ENCODE measurements at regions not wholly inside any gene's neighbourhood (a gene's known extent, or its start where the extent isn't known, plus 50 kb on each side); places are given as distances from the start of the nearest gene placed in this dataset.
A peak's percentile ranks its signal among the peaks of the same experiment; 100 is the strongest.

DNA sequence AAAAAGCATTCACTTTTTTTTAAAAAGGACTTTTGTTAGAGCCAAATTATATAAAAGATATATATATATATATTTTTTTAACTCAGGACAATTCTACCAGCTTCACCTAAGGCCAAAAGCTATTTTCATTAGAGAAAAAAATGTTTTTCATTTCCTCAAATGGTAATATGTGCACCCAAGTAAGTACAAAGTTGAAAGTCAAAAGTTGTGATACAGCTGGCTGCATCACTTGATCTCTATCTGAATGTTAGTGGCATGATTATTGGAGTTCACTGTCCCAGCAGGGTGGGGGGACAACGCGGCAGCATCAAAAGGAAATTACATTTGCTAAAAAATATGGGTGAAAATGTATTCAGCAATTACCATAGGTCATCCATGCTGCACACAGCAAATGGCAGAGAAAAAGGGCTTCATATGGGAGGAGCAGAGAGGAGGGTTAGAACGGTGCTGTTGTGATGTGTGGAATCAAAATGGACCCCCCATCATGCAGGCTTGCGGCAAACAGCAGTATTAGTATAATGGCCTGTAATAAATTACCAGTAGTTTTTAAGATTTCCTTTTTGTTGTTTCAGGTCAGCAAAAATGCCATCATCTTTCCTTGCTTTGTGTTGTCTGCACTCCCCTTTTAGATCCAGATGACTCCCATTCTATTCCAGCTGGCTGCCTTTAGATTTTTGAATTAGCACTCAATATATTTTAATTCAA lies 253.7 kb downstream of the MAT2B start:
- H3K27me3 ChIP-seq, result no peaks in the 10 kb centered on the region
- no peaks in the 10 kb centered on the region for H3K4me1 ChIP-seq
- H3K27ac ChIP-seq, result no peak overlapping the region
- no peak overlapping the region for H3K4me3 ChIP-seq
- no peaks in the 10 kb centered on the region for H3K9me3 ChIP-seq (replicated peaks)
- no peak for DNase-seq
- no peaks in the 10 kb centered on the region for H3K36me3 ChIP-seq

DNA sequence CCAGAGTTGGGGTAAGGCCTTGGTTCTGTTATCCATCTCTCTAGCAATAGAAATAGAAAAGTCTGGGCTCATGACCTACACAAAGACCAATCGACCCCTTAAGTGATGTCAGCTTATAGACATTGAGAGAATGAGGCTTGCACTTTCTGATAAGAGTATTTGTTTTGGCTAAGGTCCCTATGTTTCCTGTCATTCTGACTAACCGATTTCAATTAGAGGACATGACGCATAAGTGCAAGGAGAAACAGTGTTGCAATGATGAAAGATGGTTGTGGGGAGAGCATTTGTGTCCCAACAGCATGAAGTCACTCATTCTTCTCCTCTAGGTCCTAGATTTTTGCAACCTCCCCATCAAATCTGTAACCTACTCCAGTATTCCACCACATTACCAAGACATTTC lies 255.1 kb downstream of the MAT2B start:
- H3K4me3 ChIP-seq, result no peak overlapping the region
- no peak overlapping the region for H3K27ac ChIP-seq
- no peaks in the 10 kb centered on the region for H3K4me1 ChIP-seq
- DNase-seq, result no peak
- H3K9me3 ChIP-seq (replicated peaks), result no peaks in the 10 kb centered on the region
- no peaks in the 10 kb centered on the region for H3K27me3 ChIP-seq
- no peaks in the 10 kb centered on the region for H3K36me3 ChIP-seq

DNA sequence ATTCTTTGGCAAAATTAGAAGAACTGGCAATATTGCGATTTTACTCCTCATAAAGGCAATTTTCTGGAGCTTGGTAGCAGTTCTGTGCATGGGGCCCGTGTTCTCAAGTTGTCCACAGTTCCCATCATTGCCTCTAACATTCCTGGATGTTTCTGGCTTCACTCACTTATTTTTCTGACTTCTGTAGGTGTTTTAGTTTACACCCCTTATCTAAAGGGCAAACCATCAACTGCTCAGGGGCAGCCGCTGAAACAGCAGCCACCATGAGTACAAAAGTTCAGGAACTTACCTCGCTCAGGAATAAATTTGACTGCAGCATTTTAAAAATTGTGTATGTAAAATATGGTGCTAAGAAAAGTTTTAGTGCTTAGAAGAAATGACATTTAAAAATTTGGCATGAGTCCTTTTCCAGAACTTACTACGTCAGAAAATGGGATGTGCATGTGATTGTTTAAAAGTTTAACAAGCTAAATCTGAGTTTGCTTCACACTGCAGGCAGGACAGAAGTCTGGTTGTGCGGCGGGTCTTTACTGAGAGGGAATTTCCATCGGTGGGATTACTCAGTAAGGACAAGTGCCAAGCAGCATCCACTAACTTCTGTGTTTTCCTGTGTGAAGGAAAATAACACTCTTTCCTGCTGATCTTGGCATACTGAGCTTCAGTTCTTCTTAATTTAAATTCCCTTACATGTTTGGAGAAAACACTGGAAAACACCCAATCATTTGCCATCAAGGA lies 261.7 kb downstream of the MAT2B start:
- Histone ChIP-seq H3K9me3 (replicated peaks) (no peaks in the 10 kb centered on the region), H3K4me1 (no peaks in the 10 kb centered on the region), H3K27ac (no peak overlapping the region), H3K27me3 (peaks cover 6% of the 10 kb centered on the region; the same call in 1 of the 2 replicates), H3K36me3 (no peaks in the 10 kb centered on the region), H3K4me3 (no peak overlapping the region)
- no peak for DNase-seq

DNA sequence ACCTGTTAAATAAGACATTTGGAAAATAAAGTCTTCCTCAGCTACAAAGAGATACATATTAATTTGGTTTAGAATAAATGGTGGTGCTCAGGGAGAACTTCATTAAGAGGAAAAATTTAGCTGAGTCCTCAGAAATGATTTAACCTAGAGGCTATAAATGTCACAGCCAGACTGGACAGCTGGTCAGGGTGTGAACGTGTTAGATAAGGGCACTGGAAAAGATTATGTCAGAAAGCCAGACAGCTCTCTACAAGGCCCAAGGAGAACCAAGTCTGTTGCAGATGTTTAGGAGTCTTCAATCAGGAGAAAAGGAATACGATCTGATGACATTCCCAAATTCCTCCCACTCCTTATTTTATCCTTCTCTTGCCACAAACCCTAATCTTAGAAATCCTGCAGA lies 265.2 kb downstream of the MAT2B start:
- Histone ChIP-seq H3K4me3 (no peak overlapping the region), H3K27me3 (peaks cover 6% of the 10 kb centered on the region; the same call in 1 of the 2 replicates), H3K27ac (no peak overlapping the region), H3K36me3 (no peaks in the 10 kb centered on the region), H3K9me3 (replicated peaks) (no peaks in the 10 kb centered on the region), H3K4me1 (no peaks in the 10 kb centered on the region)
- DNase-seq, result no peak

DNA sequence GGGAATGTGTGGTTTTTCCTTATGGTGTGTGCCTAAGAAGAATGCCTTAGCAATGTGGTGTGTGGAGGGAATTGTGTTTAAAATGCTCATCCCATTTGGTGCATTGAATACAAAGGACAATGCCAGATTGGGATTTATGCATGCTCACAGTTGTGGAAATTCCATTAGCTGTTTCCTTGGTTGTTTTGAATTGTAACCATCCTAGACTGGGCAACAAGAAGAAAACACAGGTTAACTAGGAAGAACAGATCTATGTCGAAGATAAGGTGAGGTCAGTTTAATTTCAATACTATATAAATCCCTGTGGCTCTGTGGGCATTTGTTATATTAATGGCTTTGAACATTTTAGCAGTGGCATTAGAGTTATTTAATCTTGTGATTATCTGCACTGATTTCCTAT lies 266.8 kb downstream of the MAT2B start:
- H3K36me3 ChIP-seq, result no peaks in the 10 kb centered on the region
- H3K9me3 ChIP-seq (replicated peaks), result no peaks in the 10 kb centered on the region
- peaks cover 6% of the 10 kb centered on the region; the same call in 1 of the 2 replicates for H3K27me3 ChIP-seq
- no peak overlapping the region for H3K4me3 ChIP-seq
- H3K4me1 ChIP-seq, result no peaks in the 10 kb centered on the region
- no peak for DNase-seq
- no peak overlapping the region for H3K27ac ChIP-seq

- no peak for DNase-seq
- no peaks in the 10 kb centered on the region for H3K36me3 ChIP-seq
- no peak overlapping the region for H3K27ac ChIP-seq
- no peak overlapping the region for H3K4me3 ChIP-seq
- peaks cover 6% of the 10 kb centered on the region; the same call in 1 of the 2 replicates for H3K27me3 ChIP-seq
- no peaks in the 10 kb centered on the region for H3K9me3 ChIP-seq (replicated peaks)
- no peaks in the 10 kb centered on the region for H3K4me1 ChIP-seq
These were observed 267.2 kb downstream of the MAT2B start for GRCh38 chr5:163772644-163773043.

DNA sequence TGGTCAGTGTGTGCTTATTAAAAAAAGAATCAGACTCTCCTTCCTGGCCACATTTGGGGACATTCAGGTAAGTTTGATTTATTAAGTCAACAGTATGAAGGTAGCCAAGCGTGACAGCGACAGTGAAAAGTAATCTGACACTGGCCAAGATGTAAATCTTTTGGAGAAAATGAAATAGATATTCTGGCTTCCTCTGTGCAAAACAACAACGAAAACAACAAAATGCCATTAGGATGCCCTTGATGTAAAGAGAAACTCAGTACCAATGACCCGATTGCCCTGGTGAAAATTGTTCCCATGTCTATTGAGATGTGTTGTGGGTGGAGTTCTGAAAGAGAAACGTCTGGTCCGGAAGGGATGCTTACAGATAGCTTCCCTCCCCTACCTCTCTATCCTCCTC lies 267.8 kb downstream of the MAT2B start:
- Histone ChIP-seq H3K36me3 (no peaks in the 10 kb centered on the region), H3K9me3 (replicated peaks) (no peaks in the 10 kb centered on the region), H3K4me3 (no peak overlapping the region), H3K27me3 (peaks cover 4% of the 10 kb centered on the region; the same call in 1 of the 2 replicates), H3K27ac (no peak overlapping the region), H3K4me1 (no peaks in the 10 kb centered on the region)
- no peak for DNase-seq

DNA sequence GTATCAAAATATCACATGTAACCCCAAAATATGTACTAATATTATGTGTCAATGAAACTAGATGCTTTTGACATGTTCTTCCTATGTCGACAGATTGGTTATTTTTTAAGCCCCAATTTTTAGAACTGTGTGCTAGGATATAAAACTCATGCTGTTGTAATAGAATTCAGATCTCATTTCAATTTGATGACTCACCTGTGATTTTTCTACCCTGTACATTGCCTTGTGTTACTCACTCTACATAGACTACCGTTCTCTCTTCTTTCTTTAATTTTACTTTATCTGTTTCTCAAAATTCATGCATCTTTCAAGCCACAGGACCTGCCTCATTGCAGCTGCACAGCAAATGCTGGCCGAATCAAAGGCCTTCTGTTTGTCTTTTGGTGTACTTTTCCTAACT lies 284.5 kb downstream of the MAT2B start:
- no peaks in the 10 kb centered on the region for H3K4me1 ChIP-seq
- no peaks in the 10 kb centered on the region for H3K36me3 ChIP-seq
- no peaks in the 10 kb centered on the region for H3K9me3 ChIP-seq (replicated peaks)
- peaks cover 7% of the 10 kb centered on the region for H3K27me3 ChIP-seq
- no peak for DNase-seq
- no peak overlapping the region for H3K27ac ChIP-seq
- H3K4me3 ChIP-seq, result no peak overlapping the region

- no peak for DNase-seq
- Histone ChIP-seq H3K27me3 (peaks cover 7% of the 10 kb centered on the region), H3K27ac (no peak overlapping the region), H3K36me3 (no peaks in the 10 kb centered on the region), H3K9me3 (replicated peaks) (no peaks in the 10 kb centered on the region), H3K4me1 (no peaks in the 10 kb centered on the region), H3K4me3 (no peak overlapping the region)
These were observed 285.1 kb downstream of the MAT2B start for GRCh38 chr5:163790497-163790896.

GRCh38 chr5:163794993-163795392 lies 289.6 kb downstream of the MAT2B start:
- peaks cover 7% of the 10 kb centered on the region for H3K27me3 ChIP-seq
- no peak overlapping the region for H3K4me3 ChIP-seq
- no peaks in the 10 kb centered on the region for H3K36me3 ChIP-seq
- H3K9me3 ChIP-seq (replicated peaks), result no peaks in the 10 kb centered on the region
- DNase-seq, result no peak
- no peak overlapping the region for H3K27ac ChIP-seq
- H3K4me1 ChIP-seq, result no peaks in the 10 kb centered on the region

DNA sequence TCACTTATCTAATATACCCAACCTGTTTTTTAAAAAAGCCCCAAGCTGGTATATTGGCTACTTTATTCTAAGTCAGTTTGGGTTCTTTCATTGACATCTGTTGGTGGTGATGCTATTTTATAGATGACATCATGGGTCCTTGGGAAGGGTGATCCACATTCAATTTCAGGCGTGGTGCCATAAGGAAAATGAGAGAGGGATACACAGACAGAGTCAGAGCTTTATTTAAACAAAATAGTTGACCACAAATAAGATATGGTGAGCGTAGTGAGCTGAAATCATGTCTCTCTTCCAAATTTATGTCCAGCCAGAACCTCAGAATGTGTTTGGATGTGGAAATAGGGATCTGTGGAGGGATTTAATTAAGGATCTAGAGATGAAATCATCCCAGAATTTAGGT lies 302.4 kb downstream of the MAT2B start:
- no peaks in the 10 kb centered on the region for H3K4me1 ChIP-seq
- H3K4me3 ChIP-seq, result no peak overlapping the region
- H3K27ac ChIP-seq, result no peak overlapping the region
- H3K36me3 ChIP-seq, result no peaks in the 10 kb centered on the region
- no peak for DNase-seq
- H3K9me3 ChIP-seq (replicated peaks), result no peaks in the 10 kb centered on the region
- H3K27me3 ChIP-seq, result no peaks in the 10 kb centered on the region

DNA sequence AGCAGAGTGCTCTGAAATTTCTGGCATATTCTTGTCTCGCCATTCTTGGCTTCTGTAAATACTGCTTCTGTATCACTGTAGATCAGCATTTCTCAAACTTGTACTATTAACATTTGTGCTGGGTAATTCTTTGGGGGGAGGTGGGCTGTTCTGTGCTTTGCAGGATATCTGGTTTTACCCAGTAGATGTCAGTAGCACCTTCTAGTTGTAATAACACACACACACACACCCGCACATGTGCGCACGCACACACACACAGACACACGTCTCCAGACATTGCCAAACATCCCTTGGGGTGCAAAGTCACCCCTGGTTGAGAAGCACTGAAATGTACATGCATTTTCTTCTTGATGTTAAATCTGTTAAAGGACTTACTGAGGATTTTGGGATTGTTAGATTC lies 304.1 kb downstream of the MAT2B start:
- Histone ChIP-seq H3K27me3 (no peaks in the 10 kb centered on the region), H3K36me3 (no peaks in the 10 kb centered on the region), H3K4me1 (no peaks in the 10 kb centered on the region), H3K4me3 (no peak overlapping the region), H3K9me3 (replicated peaks) (no peaks in the 10 kb centered on the region), H3K27ac (no peak overlapping the region)
- no peak for DNase-seq

DNA sequence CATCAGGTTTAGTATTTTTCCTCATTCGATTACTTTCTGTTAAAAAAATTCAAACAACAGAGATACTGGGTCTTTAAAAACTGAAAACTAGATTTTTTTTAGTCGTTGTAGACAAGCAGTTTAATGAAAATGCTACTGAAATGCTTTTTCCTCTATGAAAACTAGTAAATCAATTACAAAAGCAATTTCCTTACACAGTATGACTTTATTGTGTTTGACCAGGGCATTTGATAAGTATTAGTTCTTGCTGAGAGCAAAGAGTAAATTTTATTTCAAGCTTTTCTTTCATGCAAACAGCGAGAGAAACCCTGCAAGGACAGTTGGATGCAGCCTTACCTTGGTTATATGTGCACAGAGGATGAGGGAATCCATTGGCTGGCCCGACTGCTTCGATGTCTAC lies 308.5 kb downstream of the MAT2B start:
- Histone ChIP-seq H3K27ac (no peak overlapping the region), H3K27me3 (no peaks in the 10 kb centered on the region), H3K9me3 (replicated peaks) (no peaks in the 10 kb centered on the region), H3K4me1 (no peaks in the 10 kb centered on the region), H3K36me3 (no peaks in the 10 kb centered on the region), H3K4me3 (no peak overlapping the region)
- DNase-seq, result no peak

- H3K36me3 ChIP-seq, result no peaks in the 10 kb centered on the region
- no peaks in the 10 kb centered on the region for H3K27me3 ChIP-seq
- no peaks in the 10 kb centered on the region for H3K4me1 ChIP-seq
- no peak for DNase-seq
- H3K9me3 ChIP-seq (replicated peaks), result no peaks in the 10 kb centered on the region
- no peak overlapping the region for H3K4me3 ChIP-seq
- H3K27ac ChIP-seq, result no peak overlapping the region
These were observed 309.9 kb downstream of the MAT2B start for GRCh38 chr5:163815240-163815791.

- H3K4me3 ChIP-seq, result no peak overlapping the region
- peak in 1 of 2 experiments; percentile 11 for DNase-seq
- H3K4me1 ChIP-seq, result no peaks in the 10 kb centered on the region
- H3K9me3 ChIP-seq (replicated peaks), result no peaks in the 10 kb centered on the region
- H3K27me3 ChIP-seq, result no peaks in the 10 kb centered on the region
- H3K36me3 ChIP-seq, result no peaks in the 10 kb centered on the region
- H3K27ac ChIP-seq, result no peak overlapping the region
These were observed 315.7 kb downstream of the MAT2B start for GRCh38 chr5:163821142-163821541.
